Activated CD4-positive, alpha-beta T cell treated with anti-CD3 and anti-CD28 coated beads, Interleukin-2, amount 10 ng/mL, durations not matched to agents 7 days and 5 days (primary cell): ENCODE measurements at regions not wholly inside any gene's neighbourhood (a gene's known extent, or its start where the extent isn't known, plus 50 kb on each side); places are given as distances from the start of the nearest gene placed in this dataset.

Experiments used
- CTCF ChIA-PET: fragments of 350-600 bp; sonication (Branson Sonifier 250); formaldehyde crosslinking; loops from one replicate; lab custom pipeline; 2021; ENCODE audit warnings: antibody characterized with exemption; lab: Charles Lee
- POLR2A ChIA-PET: fragments of 350-600 bp; sonication (Branson Sonifier 250); formaldehyde crosslinking; loops from one replicate; lab custom pipeline; 2021; ENCODE audit warnings: antibody characterized with exemption; lab: Charles Lee
- DNase-seq: peaks from one replicate; pipeline ENCODE4 v3.0.0-alpha.2; 2020
- H3K27ac Mint-ChIP-seq: one replicate; pipeline ENCODE4 v1.8.0; 2021; ENCODE audit warnings: mild to moderate bottlenecking, moderate library complexity, mixed read lengths
- H3K27me3 Mint-ChIP-seq: one replicate; pipeline ENCODE4 v1.8.0; 2021; ENCODE audit warnings: mixed read lengths
- H3K36me3 Mint-ChIP-seq: one replicate; pipeline ENCODE4 v1.8.0; 2021; ENCODE audit warnings: low read depth, mixed read lengths
- H3K4me1 Mint-ChIP-seq: one replicate; pipeline ENCODE4 v1.8.0; 2021; ENCODE audit warnings: mixed read lengths
- H3K4me3 Mint-ChIP-seq: one replicate; pipeline ENCODE4 v1.8.0; 2021; ENCODE audit warnings: mild to moderate bottlenecking, moderate library complexity, mixed read lengths
- H3K9me3 Mint-ChIP-seq: one replicate; pipeline ENCODE4 v1.8.0; 2021; ENCODE audit warnings: mixed read lengths

GRCh38 chr4:125398263-125399002 is 83.7 kb downstream of the FAT4 start:
- Mint-ChIP-seq H3K36me3 (no peaks in the 10 kb centered on the region), H3K27ac (no peak overlapping the region), H3K27me3 (no peaks in the 10 kb centered on the region), H3K4me1 (no peaks in the 10 kb centered on the region), H3K9me3 (no peaks in the 10 kb centered on the region), H3K4me3 (no peak overlapping the region)
- ChIA-PET POLR2A (interaction anchor here (0.6 kb wide), 1 partner anchor 58 kb away, joined by 3 read pairs; no protein-coding TSS in a partner anchor), CTCF (no interaction called here)
- DNase-seq = no peak

GRCh38 chr4:125400756-125401155 is 86.0 kb downstream of the FAT4 start:
- Mint-ChIP-seq H3K4me1 (no peaks in the 10 kb centered on the region), H3K36me3 (no peaks in the 10 kb centered on the region), H3K27ac (no peak overlapping the region), H3K4me3 (no peak overlapping the region), H3K9me3 (no peaks in the 10 kb centered on the region), H3K27me3 (no peaks in the 10 kb centered on the region)
- DNase-seq = no peak
- ChIA-PET POLR2A (no interaction called here), CTCF (no interaction called here)

- Mint-ChIP-seq H3K27ac (no peak overlapping the region), H3K36me3 (no peaks in the 10 kb centered on the region), H3K4me1 (no peaks in the 10 kb centered on the region), H3K4me3 (no peak overlapping the region), H3K27me3 (no peaks in the 10 kb centered on the region), H3K9me3 (no peaks in the 10 kb centered on the region)
- DNase-seq = no peak
- CTCF ChIA-PET = no interaction called here
- POLR2A ChIA-PET = no interaction called here
These were observed 87.0 kb downstream of the FAT4 start for GRCh38 chr4:125401784-125402183.

- Mint-ChIP-seq H3K4me1 (no peaks in the 10 kb centered on the region), H3K9me3 (no peaks in the 10 kb centered on the region), H3K36me3 (no peaks in the 10 kb centered on the region), H3K27ac (no peak overlapping the region), H3K4me3 (no peak overlapping the region), H3K27me3 (no peaks in the 10 kb centered on the region)
- CTCF ChIA-PET = no interaction called here
- POLR2A ChIA-PET = no interaction called here
- no peak for DNase-seq
These were observed 105.8 kb downstream of the FAT4 start for GRCh38 chr4:125420526-125420925.

GRCh38 chr4:125421547-125421946 is 106.8 kb downstream of the FAT4 start:
- Mint-ChIP-seq H3K36me3 (no peaks in the 10 kb centered on the region), H3K4me3 (no peak overlapping the region), H3K4me1 (no peaks in the 10 kb centered on the region), H3K9me3 (no peaks in the 10 kb centered on the region), H3K27me3 (no peaks in the 10 kb centered on the region), H3K27ac (no peak overlapping the region)
- DNase-seq = no peak
- ChIA-PET CTCF (no interaction called here), POLR2A (no interaction called here)

- Mint-ChIP-seq H3K9me3 (no peaks in the 10 kb centered on the region), H3K27me3 (no peaks in the 10 kb centered on the region), H3K36me3 (no peaks in the 10 kb centered on the region), H3K27ac (no peak overlapping the region), H3K4me3 (no peak overlapping the region), H3K4me1 (no peaks in the 10 kb centered on the region)
- POLR2A ChIA-PET = no interaction called here
- CTCF ChIA-PET = no interaction called here
- DNase-seq = no peak
These were observed 108.4 kb downstream of the FAT4 start for GRCh38 chr4:125423124-125423523.

- no peaks in the 10 kb centered on the region for H3K27me3 Mint-ChIP-seq
- POLR2A ChIA-PET = no interaction called here
- H3K4me1 Mint-ChIP-seq = no peaks in the 10 kb centered on the region
- no peak for DNase-seq
- no peak overlapping the region for H3K4me3 Mint-ChIP-seq
- no peak overlapping the region for H3K27ac Mint-ChIP-seq
- CTCF ChIA-PET = no interaction called here
- no peaks in the 10 kb centered on the region for H3K9me3 Mint-ChIP-seq
- no peaks in the 10 kb centered on the region for H3K36me3 Mint-ChIP-seq
These were observed 114.1 kb downstream of the FAT4 start for GRCh38 chr4:125428832-125429231.

- POLR2A ChIA-PET = no interaction called here
- Mint-ChIP-seq H3K9me3 (no peaks in the 10 kb centered on the region), H3K4me3 (no peak overlapping the region), H3K27ac (no peak overlapping the region), H3K4me1 (no peaks in the 10 kb centered on the region), H3K27me3 (no peaks in the 10 kb centered on the region), H3K36me3 (no peaks in the 10 kb centered on the region)
- CTCF ChIA-PET = no interaction called here
- no peak for DNase-seq
These were observed 115.3 kb downstream of the FAT4 start for GRCh38 chr4:125430086-125430485.

GRCh38 chr4:125432078-125432477 is 117.3 kb downstream of the FAT4 start:
- no peaks in the 10 kb centered on the region for H3K36me3 Mint-ChIP-seq
- no peaks in the 10 kb centered on the region for H3K27me3 Mint-ChIP-seq
- no peaks in the 10 kb centered on the region for H3K9me3 Mint-ChIP-seq
- no peak for DNase-seq
- CTCF ChIA-PET = no interaction called here
- H3K27ac Mint-ChIP-seq = no peak overlapping the region
- POLR2A ChIA-PET = no interaction called here
- no peak overlapping the region for H3K4me3 Mint-ChIP-seq
- no peaks in the 10 kb centered on the region for H3K4me1 Mint-ChIP-seq

GRCh38 chr4:125433453-125433852 is 118.7 kb downstream of the FAT4 start:
- Mint-ChIP-seq H3K27ac (no peak overlapping the region), H3K27me3 (no peaks in the 10 kb centered on the region), H3K9me3 (no peaks in the 10 kb centered on the region), H3K4me1 (no peaks in the 10 kb centered on the region), H3K4me3 (no peak overlapping the region), H3K36me3 (no peaks in the 10 kb centered on the region)
- ChIA-PET CTCF (no interaction called here), POLR2A (no interaction called here)
- no peak for DNase-seq

GRCh38 chr4:125434136-125434535 is 119.4 kb downstream of the FAT4 start:
- no peak for DNase-seq
- no peaks in the 10 kb centered on the region for H3K9me3 Mint-ChIP-seq
- ChIA-PET CTCF (no interaction called here), POLR2A (no interaction called here)
- no peaks in the 10 kb centered on the region for H3K4me1 Mint-ChIP-seq
- H3K27ac Mint-ChIP-seq = no peak overlapping the region
- no peaks in the 10 kb centered on the region for H3K27me3 Mint-ChIP-seq
- H3K36me3 Mint-ChIP-seq = no peaks in the 10 kb centered on the region
- H3K4me3 Mint-ChIP-seq = no peak overlapping the region

GRCh38 chr4:125440814-125441213 is 126.1 kb downstream of the FAT4 start:
- H3K27ac Mint-ChIP-seq = no peak overlapping the region
- no peaks in the 10 kb centered on the region for H3K4me1 Mint-ChIP-seq
- H3K9me3 Mint-ChIP-seq = no peaks in the 10 kb centered on the region
- DNase-seq = no peak
- no peak overlapping the region for H3K4me3 Mint-ChIP-seq
- H3K36me3 Mint-ChIP-seq = no peaks in the 10 kb centered on the region
- H3K27me3 Mint-ChIP-seq = no peaks in the 10 kb centered on the region
- ChIA-PET CTCF (no interaction called here), POLR2A (no interaction called here)

- H3K27ac Mint-ChIP-seq = no peak overlapping the region
These were observed 129.4 kb downstream of the FAT4 start for GRCh38 chr4:125444166-125444565.

GRCh38 chr4:125445525-125445924 is 130.8 kb downstream of the FAT4 start:
- no peak overlapping the region for H3K27ac Mint-ChIP-seq
- CTCF ChIA-PET = no interaction called here
- H3K4me1 Mint-ChIP-seq = no peaks in the 10 kb centered on the region
- H3K27me3 Mint-ChIP-seq = no peaks in the 10 kb centered on the region
- no peak overlapping the region for H3K4me3 Mint-ChIP-seq
- POLR2A ChIA-PET = no interaction called here
- DNase-seq = no peak
- no peaks in the 10 kb centered on the region for H3K9me3 Mint-ChIP-seq
- H3K36me3 Mint-ChIP-seq = no peaks in the 10 kb centered on the region

More at GRCh38 chr4:125444166-125444565, 129.4 kb downstream of the FAT4 start:
- ChIA-PET POLR2A (no interaction called here), CTCF (no interaction called here)
- Mint-ChIP-seq H3K27me3 (no peaks in the 10 kb centered on the region), H3K36me3 (no peaks in the 10 kb centered on the region), H3K4me3 (no peak overlapping the region), H3K9me3 (no peaks in the 10 kb centered on the region), H3K4me1 (no peaks in the 10 kb centered on the region)
- no peak for DNase-seq
